HG03558 (cell line): ENCODE measurements at regions not wholly inside any gene's neighbourhood (a gene's known extent, or its start where the extent isn't known, plus 50 kb on each side); places are given as distances from the start of the nearest gene placed in this dataset.

Experiments used
- ATAC-seq: cut with Tn5 transposase; IDR thresholded peaks from one replicate; pipeline ENCODE4 v1.9.1; 2021; ENCODE audit warnings: moderate number of reproducible peaks; ENCODE audit not compliant: unreplicated experiment; ENCODE audit errors: extremely low read depth

DNA sequence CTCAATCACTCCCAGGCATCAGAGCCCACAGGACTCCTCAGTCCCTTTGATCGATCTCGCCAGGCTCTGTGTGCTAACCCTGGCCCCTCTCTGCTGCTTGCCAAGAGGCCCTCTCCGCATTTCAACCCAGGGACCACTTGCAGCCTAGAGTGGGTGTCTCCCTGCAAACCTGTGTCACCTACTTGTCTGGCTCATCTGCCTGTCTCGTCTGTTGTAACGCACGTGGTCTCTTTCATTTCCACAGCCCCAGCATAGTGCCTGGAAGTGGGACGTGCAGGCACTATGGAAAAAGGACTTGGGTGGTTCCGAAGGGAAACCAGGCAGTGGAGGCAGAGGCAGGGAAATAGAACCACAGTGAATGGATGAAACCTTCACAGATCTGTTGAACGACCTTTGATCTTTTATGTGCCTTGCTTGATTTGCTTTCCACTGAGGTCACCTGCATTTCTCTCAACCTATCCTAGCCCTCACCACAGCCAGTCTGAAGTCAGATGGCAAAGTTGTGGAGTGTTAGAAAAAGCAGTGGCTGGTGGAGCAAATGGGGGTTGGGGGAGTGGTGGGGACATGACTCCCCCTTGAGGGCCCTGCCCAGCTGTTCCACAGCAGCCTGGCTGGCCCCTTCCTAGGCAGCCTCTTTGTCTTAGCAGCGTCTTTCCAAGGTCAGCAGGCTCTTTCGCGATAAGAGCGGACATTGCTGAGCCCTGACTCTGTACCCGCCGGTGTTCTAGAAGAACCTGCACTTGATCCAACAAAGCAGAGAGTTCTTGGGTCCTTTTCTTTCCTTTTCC is 55.8 kb upstream of the TAGAP start:
- ATAC-seq, result no peak

DNA sequence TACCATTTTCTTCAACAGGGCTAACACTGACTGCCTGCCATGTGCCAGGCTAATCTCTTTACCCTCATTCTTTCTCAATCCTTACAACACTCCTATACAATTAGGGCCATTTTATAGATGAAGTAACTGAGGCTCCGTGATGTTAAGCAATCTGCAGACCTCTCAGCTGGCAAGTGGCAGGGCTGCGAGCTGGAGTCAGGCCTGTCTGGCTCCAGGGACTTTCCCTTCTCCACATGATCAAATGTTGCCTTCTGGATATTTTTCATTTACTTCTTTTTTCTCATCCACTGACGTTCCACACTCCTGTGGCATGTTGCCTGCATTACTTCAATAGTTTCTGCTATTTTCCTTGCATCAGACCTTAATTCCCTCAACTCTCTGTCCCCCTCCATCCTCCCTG is 55.2 kb upstream of the TAGAP start:
- ATAC-seq, result no peak

DNA sequence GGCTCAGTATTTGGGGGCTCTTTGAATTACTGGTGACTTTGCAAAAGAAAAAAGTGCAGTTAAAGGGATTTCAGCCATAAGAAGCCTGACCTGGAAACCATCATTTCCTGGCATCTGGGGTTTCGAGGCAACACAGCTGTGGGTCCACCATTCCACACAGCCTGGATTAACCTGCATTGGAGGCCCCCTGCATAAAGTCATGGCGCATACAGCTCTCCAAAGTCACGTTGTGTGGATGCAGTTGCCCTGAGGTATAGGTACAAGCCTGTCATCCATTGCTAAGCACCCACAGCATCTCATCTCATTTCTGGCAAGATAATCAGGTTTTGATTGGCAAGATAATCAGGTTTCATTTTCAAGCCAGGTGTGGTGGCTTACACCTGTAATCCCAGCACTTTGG is 54.5 kb upstream of the TAGAP start:
- no peak for ATAC-seq

DNA sequence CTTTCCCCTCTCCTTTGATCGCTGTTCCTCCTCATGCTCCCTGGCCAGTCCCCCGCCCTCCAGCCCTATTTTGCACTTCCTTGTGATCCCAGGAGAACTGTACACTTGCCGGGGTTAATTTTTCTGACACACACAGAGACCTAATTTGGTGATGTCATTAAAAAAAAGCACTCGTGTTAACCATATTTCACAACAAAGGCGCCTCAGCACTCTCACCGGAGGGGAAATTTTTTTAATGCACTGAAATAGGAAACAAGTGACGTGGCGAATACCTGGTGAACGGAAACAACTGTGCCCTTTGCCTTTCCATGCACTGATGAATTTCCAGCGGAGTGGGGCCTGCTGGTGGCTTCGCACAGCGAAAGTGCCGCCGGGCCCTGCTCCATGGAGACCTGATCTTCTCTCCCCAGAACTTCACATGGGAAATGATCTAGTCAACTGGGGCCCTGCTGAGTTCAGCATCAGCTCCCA is 53.9 kb upstream of the TAGAP start:
- ATAC-seq, result no peak

DNA sequence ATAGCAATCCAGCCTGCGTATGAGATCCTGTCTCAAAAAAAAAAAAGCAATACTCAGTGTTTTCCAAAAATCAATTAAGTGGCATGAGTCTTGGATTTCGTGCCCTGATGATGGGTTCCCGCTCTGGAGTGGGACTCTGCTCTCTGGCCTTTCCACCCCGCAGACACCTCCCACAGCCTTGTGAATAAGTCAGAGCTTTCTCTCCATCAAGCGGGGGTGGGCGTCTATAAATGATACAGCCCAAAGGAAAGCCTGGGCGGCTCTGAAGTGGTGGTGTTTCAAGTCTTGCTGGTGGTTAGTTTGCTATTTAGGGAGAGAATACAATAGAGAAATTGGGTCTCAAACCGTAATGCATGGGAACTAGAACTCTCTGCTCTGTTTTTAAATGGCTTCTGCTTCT is 52.5 kb upstream of the TAGAP start:
- ATAC-seq, result no peak

DNA sequence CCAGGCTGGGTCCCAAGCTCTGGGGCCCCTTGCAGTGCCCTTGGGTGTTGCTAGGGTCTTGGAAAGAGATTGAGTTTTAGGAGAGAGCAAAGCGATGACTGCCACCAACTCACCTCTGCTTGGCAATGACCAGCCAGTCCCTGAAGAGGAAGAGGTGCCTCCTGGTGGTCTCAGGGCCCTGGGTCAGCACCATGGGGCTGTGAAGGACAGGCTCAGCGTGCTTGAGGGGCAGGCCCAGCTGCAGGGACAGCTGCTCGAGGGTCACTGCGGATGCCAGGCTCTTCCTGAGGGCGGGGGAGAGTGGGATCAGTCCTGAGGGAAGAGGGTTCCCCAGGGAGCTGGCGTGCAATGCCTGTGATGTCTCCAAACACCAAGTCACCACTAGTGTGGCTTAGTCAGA is 50.8 kb upstream of the TAGAP start:
- ATAC-seq, result no peak

DNA sequence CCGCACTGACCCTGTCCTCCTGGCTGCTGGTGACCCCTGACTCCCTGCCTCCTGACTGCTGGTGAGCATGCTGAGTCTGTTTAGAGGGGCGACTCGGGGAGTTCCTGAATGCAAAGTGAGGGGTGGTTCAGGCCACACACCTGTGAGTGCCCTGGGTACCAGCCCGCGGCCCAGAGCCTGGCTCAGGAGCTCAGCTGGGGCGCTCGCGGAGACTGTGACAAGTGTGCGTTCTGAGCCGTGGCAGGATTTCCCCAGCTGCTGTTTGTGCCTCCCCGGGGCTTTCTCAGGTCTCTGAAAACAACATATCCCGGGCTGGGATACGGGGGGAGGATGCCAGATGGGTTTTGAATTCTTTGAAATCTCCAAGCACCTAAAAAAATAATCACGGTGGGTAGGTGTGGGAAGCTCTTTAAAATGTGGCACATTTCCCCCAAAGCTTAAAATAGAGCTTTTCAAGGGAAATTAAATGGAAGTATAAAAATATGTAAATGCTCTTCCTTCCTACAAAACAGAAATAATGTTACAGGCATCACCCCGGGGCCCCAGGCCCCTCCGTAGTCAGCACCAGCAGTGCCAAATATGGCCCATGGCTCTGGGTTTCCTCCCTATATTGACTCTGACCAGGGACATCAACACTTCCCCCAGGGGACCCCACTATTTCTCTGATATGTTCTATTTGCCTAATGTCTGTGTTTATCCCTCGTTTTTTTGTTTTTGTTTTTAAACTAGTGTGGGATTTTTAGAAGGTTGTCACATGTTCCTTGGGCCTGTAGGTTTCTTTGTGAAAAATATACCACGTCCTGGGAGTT is 49.9 kb upstream of the TAGAP start:
- ATAC-seq, result no peak
